Renal cortical epithelial cell (primary cell): ENCODE measurements at regions not wholly inside any gene's neighbourhood (a gene's known extent, or its start where the extent isn't known, plus 50 kb on each side); places are given as distances from the start of the nearest gene placed in this dataset.

Experiments used
- DNase-seq: peaks from one replicate; pipeline ENCODE4 v3.0.0-alpha.2; 2011; ENCODE audit warnings: low read depth

GRCh38 chr9:99694393-99694792 is 127.3 kb upstream of the NR4A3 start:
- DNase-seq: no peak

- no peak for DNase-seq
These were observed 122.3 kb upstream of the NR4A3 start for GRCh38 chr9:99699396-99699795.

DNA sequence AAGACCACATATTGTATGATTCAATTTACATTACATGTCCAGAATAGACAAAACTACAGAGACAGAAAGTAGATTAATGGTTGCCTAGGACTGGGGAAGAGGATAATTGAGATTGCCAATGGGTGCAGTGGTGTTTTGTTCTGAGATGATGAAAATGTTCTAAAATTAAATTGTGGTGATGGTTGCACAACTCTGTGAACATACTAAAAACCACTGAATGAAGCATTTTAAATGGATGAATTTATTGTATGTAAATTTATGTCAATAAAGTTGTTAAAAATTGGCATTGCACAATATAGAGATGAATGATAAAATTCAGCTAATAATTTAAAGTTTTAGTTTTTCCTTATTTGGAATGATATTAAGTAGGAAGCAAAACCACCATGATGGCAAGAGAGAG is 109.5 kb upstream of the NR4A3 start:
- no peak for DNase-seq

- no peak for DNase-seq
These were observed 107.8 kb upstream of the NR4A3 start for GRCh38 chr9:99713838-99714306.

DNA sequence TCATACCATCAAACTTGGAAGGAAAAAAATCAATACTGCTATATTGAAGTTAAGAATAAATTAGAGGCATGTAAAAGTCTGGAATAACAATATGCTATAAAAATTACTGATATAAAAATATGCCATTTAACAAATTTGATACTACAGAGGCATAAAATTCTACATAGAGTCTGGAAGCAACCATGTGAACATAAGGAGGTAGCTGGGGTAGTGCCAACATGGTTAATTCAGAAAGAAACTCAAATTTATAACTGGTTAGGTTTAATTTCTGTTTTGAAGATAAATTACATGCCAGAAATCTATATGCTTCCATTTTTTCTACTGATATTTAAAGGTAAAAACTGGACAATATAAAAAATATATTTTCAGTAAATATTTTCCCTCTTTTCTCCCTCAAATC is 103.1 kb upstream of the NR4A3 start:
- no peak for DNase-seq

- no peak for DNase-seq
These were observed 101.1 kb upstream of the NR4A3 start for GRCh38 chr9:99720455-99721050.

DNA sequence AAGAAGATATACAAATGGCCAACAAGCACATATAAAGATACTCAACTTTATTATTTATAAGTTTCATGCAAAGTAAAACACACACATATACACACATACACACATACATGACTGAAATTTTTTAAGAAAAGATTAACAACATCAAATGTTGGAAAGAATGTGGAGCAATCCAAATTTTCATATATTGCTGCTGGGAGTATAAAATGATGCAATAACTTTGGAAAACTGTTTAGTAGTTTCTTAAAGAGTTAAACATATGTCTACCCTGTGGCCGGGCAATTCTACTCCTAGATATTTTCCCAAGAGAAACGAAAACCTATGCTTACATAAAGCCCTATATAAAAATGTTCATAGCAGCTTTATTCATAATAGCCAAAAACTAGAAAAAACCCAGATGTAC is 99.8 kb upstream of the NR4A3 start:
- no peak for DNase-seq

GRCh38 chr9:99722877-99723276 is 98.8 kb upstream of the NR4A3 start:
- DNase-seq: no peak

GRCh38 chr9:99724640-99725039 is 97.0 kb upstream of the NR4A3 start:
- DNase-seq: no peak

- peak; percentile 2 for DNase-seq
These were observed 95.8 kb upstream of the NR4A3 start for GRCh38 chr9:99725852-99726251.

- DNase-seq: no peak
These were observed 94.9 kb upstream of the NR4A3 start for GRCh38 chr9:99726758-99727157.

GRCh38 chr9:99730062-99730461 is 91.6 kb upstream of the NR4A3 start:
- no peak for DNase-seq

DNA sequence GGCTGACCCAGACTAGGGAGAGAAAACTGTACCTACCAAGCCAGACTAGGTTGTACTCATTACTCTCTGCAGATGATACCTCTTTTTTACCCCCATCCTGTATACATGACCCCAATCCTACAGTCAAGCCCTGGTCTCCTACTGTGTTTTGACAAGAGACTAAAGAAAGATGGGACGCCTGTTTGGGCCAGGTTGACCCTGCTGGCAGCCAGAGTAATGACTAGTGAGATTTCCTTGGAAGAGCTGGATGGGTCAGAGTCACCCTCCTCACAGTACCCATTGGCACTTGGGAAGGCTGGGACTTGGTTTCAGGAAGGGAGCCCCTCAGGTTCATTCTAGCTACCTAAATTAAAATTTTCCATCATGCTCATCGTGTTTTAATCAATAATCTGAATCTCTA is 89.7 kb upstream of the NR4A3 start:
- DNase-seq: no peak

- no peak for DNase-seq
These were observed 89.0 kb upstream of the NR4A3 start for GRCh38 chr9:99732715-99733114.

DNA sequence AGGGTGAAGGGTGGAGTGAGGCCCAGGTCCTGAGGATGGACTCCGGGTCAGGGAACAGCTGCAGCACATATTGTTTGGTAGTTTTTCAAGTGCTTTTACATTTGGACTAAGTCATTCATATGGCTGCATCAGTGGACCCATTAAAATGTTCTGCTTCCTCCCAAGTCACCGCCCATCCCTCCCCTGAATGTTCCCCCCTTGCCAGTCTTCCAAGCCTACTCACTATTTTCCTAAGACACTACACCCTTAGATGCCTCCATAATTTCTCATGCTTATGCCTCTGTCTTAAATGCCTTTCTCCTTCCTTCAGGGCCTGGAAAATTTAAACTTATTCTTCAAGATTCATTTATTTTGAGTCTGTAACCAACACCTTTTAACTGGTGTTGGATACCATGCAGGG is 86.6 kb upstream of the NR4A3 start:
- no peak for DNase-seq

DNA sequence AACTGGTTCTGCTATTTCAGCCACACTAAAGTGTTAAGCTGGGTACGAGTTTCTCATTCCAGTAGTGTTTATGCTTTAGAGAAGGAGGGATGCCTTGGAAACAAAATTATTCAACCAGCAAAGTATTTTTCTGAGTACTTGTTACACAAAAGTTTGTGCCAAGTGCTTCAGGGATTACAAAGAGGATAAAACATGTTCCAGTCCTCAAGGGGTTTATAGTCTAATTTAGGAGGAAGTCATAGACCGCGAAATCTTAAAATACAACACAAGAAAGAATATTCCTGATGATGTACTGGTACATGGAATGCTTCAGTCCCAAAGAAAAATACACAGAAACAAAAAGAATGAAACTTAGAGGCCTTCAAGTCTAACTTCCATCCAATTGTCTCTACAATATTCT is 85.4 kb upstream of the NR4A3 start:
- DNase-seq: no peak

DNA sequence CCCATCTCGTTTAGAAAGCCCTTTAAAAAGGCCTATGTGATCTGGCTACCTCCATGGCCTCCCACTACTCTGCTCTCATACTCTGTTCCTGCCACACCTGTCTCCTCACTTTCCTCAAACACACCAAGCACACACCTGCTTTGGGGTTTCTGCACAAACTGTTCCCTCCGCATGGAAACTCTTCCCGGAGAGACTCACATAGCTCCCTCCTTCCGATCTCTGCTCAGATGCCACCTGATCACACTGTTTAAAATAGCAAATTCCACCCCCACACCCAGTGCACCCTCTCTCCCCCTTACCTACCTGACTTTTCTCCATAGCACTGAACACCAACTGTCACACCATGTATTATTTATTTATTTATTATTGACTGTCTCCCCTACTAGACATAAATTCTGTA is 84.0 kb upstream of the NR4A3 start:
- DNase-seq: no peak

DNA sequence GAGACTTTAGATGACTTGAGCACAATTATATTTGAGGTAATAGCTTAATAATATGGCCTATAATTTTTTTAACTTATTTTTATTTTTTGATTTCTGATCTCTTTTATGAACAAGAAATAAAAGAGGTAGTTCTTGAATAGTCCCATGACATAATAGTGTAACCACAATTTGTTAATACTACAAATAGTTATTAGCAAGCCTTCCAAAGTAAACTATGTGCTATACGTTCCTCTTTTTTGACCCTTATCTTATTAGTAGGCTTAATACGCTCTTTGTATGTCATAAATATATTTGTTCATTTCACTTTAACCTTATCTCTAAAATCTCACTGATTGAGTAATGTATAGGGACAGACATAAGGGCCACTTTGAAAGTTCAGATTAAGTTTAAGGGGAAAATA is 78.7 kb upstream of the NR4A3 start:
- no peak for DNase-seq

DNA sequence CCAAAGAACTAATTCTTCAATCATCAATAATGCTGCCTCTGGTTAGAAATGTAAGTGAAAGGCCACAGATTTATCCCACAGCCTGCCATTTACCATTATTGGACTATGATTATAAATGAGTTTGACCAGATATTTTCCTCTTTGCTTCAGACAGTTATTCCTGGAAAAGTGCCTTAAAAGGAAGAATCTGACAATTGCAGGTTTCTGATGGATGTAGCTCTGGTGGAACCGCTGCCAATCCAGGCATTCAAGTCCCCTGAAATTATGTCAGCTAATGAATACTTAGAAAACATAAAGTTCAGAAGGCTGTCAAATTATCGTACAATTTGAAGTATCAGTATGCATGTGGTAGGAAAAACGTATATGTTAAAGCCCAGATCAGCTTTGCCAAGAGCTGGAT is 78.2 kb upstream of the NR4A3 start:
- DNase-seq: no peak

DNA sequence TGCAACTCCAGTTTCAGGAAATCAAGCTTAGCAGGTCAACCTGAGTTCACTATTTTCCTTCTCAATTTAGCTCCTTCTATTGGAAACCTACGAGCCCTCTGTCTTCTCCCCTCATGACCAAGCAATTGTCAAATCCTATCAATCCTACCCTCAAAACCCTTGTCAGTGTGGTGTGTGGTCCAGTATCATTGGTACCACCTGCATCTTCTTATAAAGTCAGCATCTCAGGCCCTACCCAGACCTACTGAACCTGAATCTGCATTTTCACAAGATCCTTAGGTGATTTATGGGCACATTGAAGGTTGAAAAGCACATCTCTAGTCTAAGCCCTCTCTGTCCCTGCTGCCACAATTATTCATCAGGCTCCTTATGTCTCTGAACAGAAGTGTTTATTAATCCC is 77.6 kb upstream of the NR4A3 start:
- DNase-seq: no peak

DNA sequence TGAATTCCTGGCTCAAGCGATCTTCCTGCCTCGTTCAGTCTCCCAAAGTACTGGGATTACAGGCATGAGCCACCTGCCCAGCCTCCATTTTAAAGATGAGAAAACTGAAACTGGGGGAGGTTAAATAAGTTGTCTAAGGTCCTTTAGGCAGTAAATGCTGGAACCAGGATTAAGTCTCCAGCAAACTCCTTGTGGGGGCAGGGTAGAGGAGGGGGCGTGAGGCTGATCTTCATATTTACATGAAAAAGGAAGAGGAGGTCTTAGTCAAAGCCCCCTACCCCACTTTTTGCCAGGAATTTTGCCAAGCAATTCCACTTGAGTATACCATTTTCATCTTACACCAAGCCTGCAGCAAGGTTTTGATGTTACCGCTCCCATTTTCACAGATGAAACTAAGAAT is 76.6 kb upstream of the NR4A3 start:
- no peak for DNase-seq

DNA sequence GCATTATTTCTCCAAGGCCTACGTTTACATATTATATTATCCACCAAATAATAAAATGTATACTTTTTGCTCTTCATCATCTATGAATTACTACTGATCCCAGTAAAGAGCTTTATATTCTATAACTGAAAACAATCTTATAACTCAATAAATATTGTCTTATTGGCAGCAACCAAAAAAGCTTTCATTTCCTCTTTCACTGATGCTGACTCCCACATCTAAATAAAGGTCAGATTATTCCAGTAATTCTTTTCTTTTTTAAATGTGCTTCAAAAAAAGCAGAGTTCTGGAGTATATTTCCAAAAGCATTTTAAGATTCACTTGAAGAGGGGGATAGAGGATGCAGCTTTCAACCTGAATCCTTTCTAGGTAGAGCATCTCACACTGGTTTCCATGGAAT is 75.3 kb upstream of the NR4A3 start:
- DNase-seq: no peak

DNA sequence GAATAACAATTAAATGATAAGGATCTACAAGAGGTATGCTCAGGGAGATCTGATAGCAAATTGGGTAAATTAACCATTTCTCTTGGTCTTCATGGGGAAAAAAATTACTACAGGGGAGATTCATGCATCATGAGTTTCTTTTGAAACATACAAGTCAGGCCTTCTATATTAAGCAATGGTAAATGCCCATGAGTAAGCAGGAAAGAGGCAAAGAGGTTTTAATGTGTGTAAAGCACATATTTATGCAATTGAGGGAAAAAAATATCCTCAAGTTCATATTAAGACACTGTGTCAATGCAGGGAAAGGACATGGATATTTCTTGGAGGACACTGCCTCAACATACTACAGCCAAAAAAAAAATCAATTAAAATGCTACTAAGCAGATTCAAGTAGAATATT is 73.4 kb upstream of the NR4A3 start:
- peak; percentile 35 for DNase-seq

DNA sequence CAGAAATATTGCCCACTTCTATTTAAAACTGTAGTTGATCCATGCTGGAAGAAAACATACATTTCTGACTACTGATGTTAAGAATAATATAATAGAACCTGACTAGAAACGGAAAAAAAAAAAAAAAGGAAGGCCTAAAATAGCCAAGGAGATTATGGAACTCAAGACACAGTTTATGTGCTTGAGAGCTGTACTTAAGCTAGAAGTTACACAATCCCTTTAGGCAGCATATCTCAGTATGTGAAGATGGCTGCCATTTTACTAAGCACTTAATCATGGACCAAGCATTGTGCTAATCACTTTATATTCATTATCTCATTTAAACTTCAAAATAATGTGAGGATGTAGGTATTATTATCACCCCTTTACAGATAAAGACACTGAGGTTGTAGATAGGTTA is 73.0 kb upstream of the NR4A3 start:
- DNase-seq: no peak

DNA sequence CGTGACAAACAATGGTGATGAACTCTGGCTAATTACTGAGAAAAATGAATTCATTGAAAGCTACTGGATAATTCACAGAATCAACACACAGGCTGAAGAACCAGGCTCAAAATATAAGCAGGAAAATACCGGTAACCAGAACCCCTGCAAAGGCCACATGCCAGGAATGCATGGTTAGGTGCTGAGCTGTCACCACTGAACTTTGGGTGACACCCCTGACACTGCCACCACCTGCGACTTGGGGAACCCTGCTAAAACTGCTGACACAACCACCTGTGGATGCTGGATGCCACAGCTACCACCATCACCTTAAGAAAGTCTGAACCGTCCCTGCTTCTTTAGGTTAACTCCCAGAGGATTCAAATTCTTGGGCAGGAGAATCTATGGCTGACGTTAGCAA is 72.0 kb upstream of the NR4A3 start:
- DNase-seq: peak; percentile 13
